H1 (cell line): ENCODE measurements at regions not wholly inside any gene's neighbourhood (a gene's known extent, or its start where the extent isn't known, plus 50 kb on each side); places are given as distances from the start of the nearest gene placed in this dataset.

Source experiments
- CTCF ChIA-PET: fragments of 300-600 bp; sonication (Branson Sonifier 250); formaldehyde crosslinking; loops from one replicate; lab custom pipeline; 2021; ENCODE audit not compliant: partially characterized antibody; lab: Charles Lee
- POLR2A ChIA-PET: fragments of 300-600 bp; sonication (Branson Sonifier 250); formaldehyde crosslinking; loops from one replicate; lab custom pipeline; 2021; ENCODE audit warnings: inconsistent platforms; ENCODE audit not compliant: partially characterized antibody; lab: Charles Lee
- DNase-seq, 2 experiments: peaks; one replicate each; pipeline versions ENCODE4 v3.0.0 to v3.0.0-alpha.2; 2010 to 2022; ENCODE audit warnings: low spot score in 2 of 2, low read depth in 1 of 2, mixed read lengths in 1 of 2
- FAIRE-seq: peaks from 2 replicates; lab custom pipeline; 2011; peaks lifted over from hg19 to GRCh38; lab: Jason Lieb, UNC
- H2AFZ ChIP-seq: 2 replicates; pipeline ENCODE4 v1.8.1; 2012; ENCODE audit warnings: low read length, inconsistent platforms
- H2AK5ac ChIP-seq: 2 replicates; pipeline ENCODE4 v1.6.1; 2013; ENCODE audit warnings: low read depth, low read length
- H2BK120ac ChIP-seq: replicated peaks from 2 replicates; pipeline ENCODE3; 2013; ENCODE audit warnings: low read depth, low read length, inconsistent platforms
- H2BK12ac ChIP-seq: 2 replicates; pipeline ENCODE4 v1.6.1; 2013; ENCODE audit warnings: low read depth, low read length
- H2BK15ac ChIP-seq: 2 replicates; pipeline ENCODE4 v1.6.1; 2013; ENCODE audit warnings: low read length
- H2BK20ac ChIP-seq: 2 replicates; pipeline ENCODE4 v1.6.1; 2013; ENCODE audit warnings: low read length
- H2BK5ac ChIP-seq: 2 replicates; pipeline ENCODE4 v1.6.1; 2013; ENCODE audit warnings: low read depth, low read length
- H3K14ac ChIP-seq: 2 replicates; pipeline ENCODE4 v1.6.1; 2013; ENCODE audit warnings: inconsistent platforms; ENCODE audit not compliant: insufficient read length
- H3K18ac ChIP-seq: 2 replicates; pipeline ENCODE4 v1.6.1; 2013; ENCODE audit warnings: low read length; ENCODE audit errors: extremely low read depth
- H3K23ac ChIP-seq: 2 replicates; pipeline ENCODE4 v1.6.1; 2013; ENCODE audit warnings: inconsistent platforms; ENCODE audit not compliant: insufficient read length
- H3K23me2 ChIP-seq: 2 replicates; pipeline ENCODE4 v1.6.1; 2013; ENCODE audit warnings: low read depth, low read length
- H3K27ac ChIP-seq: 2 replicates; pipeline ENCODE4 v1.6.1; 2011; ENCODE audit warnings: low read depth, low read length, inconsistent platforms
- H3K27me3 ChIP-seq, 4 experiments: replicated peaks in 1 of 4; 1 replicate in 1 of 4; 2 replicates in 3 of 4; pipeline versions ENCODE4 v1.6.1 to v1.8.1; 2011 to 2013; ENCODE audit warnings: low read length in 3 of 4, mild to moderate bottlenecking in 3 of 4, inconsistent platforms in 2 of 4, mixed read lengths in 2 of 4, moderate library complexity in 1 of 4; ENCODE audit not compliant: control insufficient read depth in 3 of 4, insufficient read depth in 3 of 4; ENCODE audit errors: extremely low read depth in 1 of 4
- H3K36me3 ChIP-seq, 4 experiments: 2 replicates each; pipeline versions ENCODE4 v1.6.1 to v1.8.1; 2011 to 2013; ENCODE audit warnings: mild to moderate bottlenecking in 4 of 4, low read length in 3 of 4, moderate library complexity in 2 of 4, control low read depth in 1 of 4, inconsistent platforms in 1 of 4; ENCODE audit not compliant: insufficient read depth in 4 of 4, control insufficient read depth in 2 of 4
- H3K4ac ChIP-seq: replicated peaks from 2 replicates; pipeline ENCODE3; 2013; ENCODE audit warnings: low read length, low read depth, mixed read lengths, inconsistent platforms; ENCODE audit not compliant: insufficient read length
- H3K4me1 ChIP-seq, 4 experiments: replicated peaks in 1 of 4; 1 replicate in 1 of 4; 2 replicates in 3 of 4; pipeline versions ENCODE4 v1.6.1 to v1.8.1; 2011 to 2013; ENCODE audit warnings: low read length in 3 of 4, inconsistent platforms in 2 of 4, mixed read lengths in 1 of 4; ENCODE audit not compliant: insufficient read depth in 4 of 4, control insufficient read depth in 3 of 4
- H3K4me2 ChIP-seq, 2 experiments: 2 replicates each; pipeline versions ENCODE4 v1.6.1 to v1.8.1; 2011 to 2013; ENCODE audit warnings: low read depth in 2 of 2, low read length in 2 of 2, control low read depth in 1 of 2, inconsistent platforms in 1 of 2, mild to moderate bottlenecking in 1 of 2; ENCODE audit not compliant: insufficient read depth in 1 of 2
- H3K4me3 ChIP-seq, 4 experiments: fragments of 200-600, 300-600 bp in 1 of 4; sonication (generic), shearing (Covaris generic), sonication (Bioruptor Twin) in 1 of 4; 2 replicates each; pipeline versions ENCODE4 v1.5.1 to v1.8.1; 2011 to 2016; ENCODE audit warnings: low read length in 4 of 4, low read depth in 3 of 4, control low read depth in 2 of 4, inconsistent platforms in 2 of 4, mild to moderate bottlenecking in 2 of 4, mixed read lengths in 1 of 4, moderate library complexity in 1 of 4; ENCODE audit not compliant: insufficient read depth in 2 of 4; ENCODE audit errors: extremely low read depth in 1 of 4
- H3K56ac ChIP-seq: replicated peaks from 2 replicates; pipeline ENCODE3; 2013; ENCODE audit warnings: low read depth, mild to moderate bottlenecking, mixed read lengths, low read length, inconsistent platforms; ENCODE audit not compliant: insufficient read length
- H3K79me1 ChIP-seq: 2 replicates; pipeline ENCODE4 v1.6.1; 2013; ENCODE audit warnings: low read depth, low read length, control low read depth
- H3K79me2 ChIP-seq, 2 experiments: 2 replicates each; pipeline versions ENCODE4 v1.6.1 to v1.8.1; 2012 to 2013; ENCODE audit warnings: low read length in 2 of 2, mild to moderate bottlenecking in 2 of 2, inconsistent platforms in 1 of 2; ENCODE audit not compliant: insufficient read depth in 2 of 2, control insufficient read depth in 1 of 2
- H3K9ac ChIP-seq, 4 experiments: replicated peaks in 1 of 4; 1 replicate in 1 of 4; 2 replicates in 3 of 4; pipeline versions ENCODE4 v1.6.1 to v1.8.1; 2011 to 2013; ENCODE audit warnings: low read depth in 3 of 4, low read length in 3 of 4, control low read depth in 2 of 4, mild to moderate bottlenecking in 2 of 4, moderate library complexity in 2 of 4, inconsistent platforms in 1 of 4; ENCODE audit errors: extremely low read depth in 1 of 4
- H3K9me3 ChIP-seq, 2 experiments: 2 replicates each; pipeline versions ENCODE4 v1.6.1 to v1.8.1; 2012 to 2013; ENCODE audit warnings: mild to moderate bottlenecking in 2 of 2, moderate library complexity in 2 of 2, control low read depth in 1 of 2, inconsistent platforms in 1 of 2, low read depth in 1 of 2, low read length in 1 of 2, mixed read lengths in 1 of 2; ENCODE audit not compliant: insufficient read depth in 2 of 2
- H4K20me1 ChIP-seq, 2 experiments: replicated peaks in 1 of 2; 2 replicates each; pipeline versions ENCODE3 to v1.8.1; 2011 to 2013; ENCODE audit warnings: inconsistent platforms in 2 of 2, low read length in 2 of 2, mild to moderate bottlenecking in 1 of 2; ENCODE audit not compliant: insufficient read depth in 2 of 2, control insufficient read depth in 1 of 2
- H4K5ac ChIP-seq: 2 replicates; pipeline ENCODE4 v1.6.1; 2013; ENCODE audit warnings: low read length, low read depth, mixed read lengths, inconsistent platforms; ENCODE audit not compliant: insufficient read length
- H4K8ac ChIP-seq: 2 replicates; pipeline ENCODE4 v1.8.0; 2013; ENCODE audit warnings: mild to moderate bottlenecking, moderate library complexity, low read length, inconsistent platforms; ENCODE audit not compliant: insufficient read depth; ENCODE audit errors: extremely low read depth
- H4K91ac ChIP-seq: replicated peaks from 2 replicates; pipeline ENCODE3; 2013; ENCODE audit warnings: low read length, mixed read lengths, inconsistent platforms; ENCODE audit not compliant: insufficient read length
- ASH2L ChIP-seq: fragments of 200-600, 300-600 bp; sonication (generic); IDR thresholded peaks from one replicate; pipeline ENCODE4 v1.7.1; 2017; ENCODE audit warnings: low read length
- ATF2 ChIP-seq: IDR thresholded peaks from 2 replicates; pipeline ENCODE4 v1.6.1; 2012; ENCODE audit warnings: low read length, inconsistent platforms
- ATF3 ChIP-seq: IDR thresholded peaks from 2 replicates; pipeline ENCODE4 v1.6.1; 2011; ENCODE audit warnings: low read depth, mild to moderate bottlenecking, low read length; ENCODE audit not compliant: insufficient read depth
- BCL11A ChIP-seq, 2 experiments: IDR thresholded peaks; one replicate each; pipeline ENCODE4 v1.6.1; 2011; ENCODE audit warnings: low read depth in 2 of 2, low read length in 2 of 2, mild to moderate bottlenecking in 2 of 2
- CBX5 ChIP-seq: fragments of 300-800, 300-1000 bp; sonication (generic); IDR thresholded peaks from 2 replicates; pipeline ENCODE4 v1.7.1; 2016; ENCODE audit warnings: antibody characterized with exemption, low read length, low read depth
- E2F6 ChIP-seq: IDR thresholded peaks from 2 replicates; pipeline ENCODE4 v1.6.1; 2012; ENCODE audit warnings: inconsistent platforms
- EGR1 ChIP-seq: IDR thresholded peaks from 2 replicates; pipeline ENCODE4 v1.6.1; 2011; ENCODE audit warnings: low read depth, low read length, borderline replicate concordance
- MAFK ChIP-seq: IDR thresholded peaks from 2 replicates; pipeline ENCODE4 v1.6.1; 2012; ENCODE audit warnings: low read depth, mild to moderate bottlenecking, improper control_type of control experiment, low read length
- SIRT6 ChIP-seq: IDR thresholded peaks from one replicate; pipeline ENCODE4 v1.7.1; 2012; ENCODE audit warnings: low read length, inconsistent platforms
- TAF7 ChIP-seq: optimal IDR thresholded peaks from 2 replicates; pipeline ENCODE3; 2011; ENCODE audit warnings: low read depth, mild to moderate bottlenecking, inconsistent platforms, low read length, moderate library complexity, borderline replicate concordance
- TCF12 ChIP-seq: IDR thresholded peaks from 2 replicates; pipeline ENCODE4 v1.6.1; 2011; ENCODE audit warnings: low read depth, mild to moderate bottlenecking, low read length
- YY1 ChIP-seq: IDR thresholded peaks from 2 replicates; pipeline ENCODE4 v1.6.1; 2011; ENCODE audit warnings: low read depth, mild to moderate bottlenecking, low read length
- WGBS, 2 experiments: shearing (Covaris generic) in 1 of 2; methylation state at CpG; one replicate each; pipeline versions ENCODE4 v1.1.6 to v1.1.7; 2013 to 2015; ENCODE audit warnings: low lambda C conversion rate in 2 of 2, mixed read lengths in 2 of 2, inconsistent platforms in 1 of 2, low coverage in 1 of 2, missing lambda C conversion rate in 1 of 2; ENCODE audit not compliant: insufficient replicate concordance in 2 of 2, insufficient coverage in 1 of 2, insufficient read length in 1 of 2; ENCODE audit errors: extremely low coverage in 1 of 2, missing lambda C conversion rate in 1 of 2; 5-methylcytosine and 5-hydroxymethylcytosine counted together

- no peak for DNase-seq
- Histone ChIP-seq H2BK15ac (no peak overlapping the region), H3K14ac (no peak overlapping the region), H4K5ac (no peak overlapping the region), H3K23ac (no peak overlapping the region), H4K20me1 (no peaks in the 10 kb centered on the region), H3K79me2 (no peaks in the 10 kb centered on the region), H3K79me1 (no peaks in the 10 kb centered on the region), H3K4ac (no peak overlapping the region), H2AFZ (no peak overlapping the region), H3K9me3 (peaks cover 20 to 27% of the 10 kb centered on the region in 2 experiments), H3K9ac (no peak overlapping the region), H2BK5ac (no peak overlapping the region), H2BK120ac (no peak overlapping the region), H3K27me3 (no peaks in the 10 kb centered on the region), H2AK5ac (no peak overlapping the region), H3K18ac (no peak overlapping the region), H2BK12ac (no peak overlapping the region), H3K4me1 (no peaks in the 10 kb centered on the region; a peak in 1 of 7 replicates), H3K23me2 (no peaks in the 10 kb centered on the region), H2BK20ac (no peak overlapping the region), H3K4me3 (no peak overlapping the region), H3K27ac (no peak overlapping the region), H3K56ac (no peak overlapping the region), H3K4me2 (no peak overlapping the region), H4K8ac (no peak overlapping the region), H3K36me3 (peaks cover 0 to 8% (median 0%) of the 10 kb centered on the region in 4 experiments; a peak in 2 of 8 replicates), H4K91ac (no peak overlapping the region)
- no peak for TF ChIP-seq ATF2
- no peak for TF ChIP-seq CBX5
- TF ChIP-seq TCF12, result no peak
- no peak for TF ChIP-seq YY1
- no peak for TF ChIP-seq MAFK
- no peak for TF ChIP-seq BCL11A (IDR thresholded peaks at IDR 0.05; ENCODE audit: low read depth in 2 of 2, low read length in 2 of 2)
- TF ChIP-seq E2F6, result no peak
- TF ChIP-seq TAF7, result no peak
- TF ChIP-seq ASH2L, result no peak
- TF ChIP-seq EGR1, result no peak
- TF ChIP-seq ATF3, result no peak
- no peak for TF ChIP-seq SIRT6
- no peak for FAIRE-seq
- CTCF ChIA-PET, result interaction anchor here (1.3 kb wide), 1 partner anchor 105 kb away, joined by 3 read pairs; the partner anchor contains the start of gene GHR
- 80% methylated on average over 2 of the region's 2 CpGs; no CpG with 5 or more reads in 1 of the 2 experiments for WGBS, 2 experiments
- POLR2A ChIA-PET, result no interaction called here
These were observed 105.7 kb upstream of the GHR start for GRCh38 chr5:42317575-42317974.
